ENCODE measurements at regions not wholly inside any gene's neighbourhood (a gene's known extent, or its start where the extent isn't known, plus 50 kb on each side); places are given as distances from the start of the nearest gene placed in this dataset.

- TF ChIP-seq EP300 (IDR thresholded peaks at IDR 0.05) (no peak), CTCF (IDR thresholded peaks at IDR 0.05) (no peak), POLR2A (IDR thresholded peaks at IDR 0.05) (no peak)
- Histone ChIP-seq H3K9me3 (no peaks in the 10 kb centered on the region), H3K4me1 (peaks cover 0 to 7% (median 0%) of the 10 kb centered on the region in 4 donors), H3K4me3 (no peak overlapping the region), H3K36me3 (no peaks in the 10 kb centered on the region), H3K27me3 (no peaks in the 10 kb centered on the region), H3K27ac (no peak overlapping the region)
- DNase-seq (ENCODE audit: low spot score in 2 of 2), result no peak
- WGBS, 2 donors, result 92% methylated on average over 4 of the region's 4 CpGs
Observed at GRCh38 chr1:232280910-232281309, 349.0 kb downstream of the SIPA1L2 start.

GRCh38 chr1:232279909-232280400 lies 350.0 kb downstream of the SIPA1L2 start:
- Histone ChIP-seq H3K36me3 (no peaks in the 10 kb centered on the region), H3K27me3 (no peaks in the 10 kb centered on the region), H3K27ac (no peak overlapping the region), H3K4me1 (peaks cover 0 to 7% (median 0%) of the 10 kb centered on the region in 4 donors), H3K9me3 (no peaks in the 10 kb centered on the region), H3K4me3 (no peak overlapping the region)
- WGBS, 2 donors, result 46 to 49% methylated on average over 3 of the region's 3 CpGs
- no peak for DNase-seq (ENCODE audit: low spot score in 2 of 2)
- TF ChIP-seq CTCF (IDR thresholded peaks at IDR 0.05) (no peak), EP300 (IDR thresholded peaks at IDR 0.05) (no peak), POLR2A (IDR thresholded peaks at IDR 0.05) (no peak)

- Histone ChIP-seq H3K27me3 (no peaks in the 10 kb centered on the region), H3K4me3 (no peak overlapping the region), H3K4me1 (peaks cover 0 to 3% (median 0%) of the 10 kb centered on the region in 4 donors), H3K27ac (no peak overlapping the region), H3K36me3 (no peaks in the 10 kb centered on the region), H3K9me3 (no peaks in the 10 kb centered on the region)
- TF ChIP-seq POLR2A (IDR thresholded peaks at IDR 0.05) (no peak), EP300 (IDR thresholded peaks at IDR 0.05) (no peak), CTCF (IDR thresholded peaks at IDR 0.05) (no peak)
- DNase-seq (ENCODE audit: low spot score in 2 of 2), result no peak
- WGBS, 2 donors, result 76 to 100% methylated on average over 1 of the region's 1 CpG
Observed at GRCh38 chr1:232278925-232279324, 351.0 kb downstream of the SIPA1L2 start.

GRCh38 chr1:232276651-232277050 lies 353.3 kb downstream of the SIPA1L2 start:
- peak overlapping the region in 1 of 4 donors; percentile 62 for H3K27ac ChIP-seq
- H3K27me3 ChIP-seq, result no peaks in the 10 kb centered on the region
- no peak overlapping the region for H3K4me3 ChIP-seq
- H3K9me3 ChIP-seq, result no peaks in the 10 kb centered on the region
- H3K4me1 ChIP-seq, result peaks cover 0 to 8% (median 2%) of the 10 kb centered on the region in 4 donors
- no peaks in the 10 kb centered on the region for H3K36me3 ChIP-seq
- WGBS, 2 donors, result 95 to 96% methylated on average over 1 of the region's 1 CpG
- TF ChIP-seq POLR2A (IDR thresholded peaks at IDR 0.05) (no peak), EP300 (IDR thresholded peaks at IDR 0.05) (no peak), CTCF (IDR thresholded peaks at IDR 0.05) (no peak)
- no peak for DNase-seq (ENCODE audit: low spot score in 2 of 2)

GRCh38 chr1:232274999-232275710 lies 354.8 kb downstream of the SIPA1L2 start:
- H3K27ac ChIP-seq, result no peak overlapping the region
- 82 to 87% methylated on average over 11 of the region's 11 CpGs for WGBS, 2 donors
- DNase-seq (ENCODE audit: low spot score in 2 of 2), result no peak
- H3K9me3 ChIP-seq, result no peaks in the 10 kb centered on the region
- H3K4me3 ChIP-seq, result no peak overlapping the region
- H3K36me3 ChIP-seq, result no peaks in the 10 kb centered on the region
- TF ChIP-seq CTCF (IDR thresholded peaks at IDR 0.05) (no peak), POLR2A (IDR thresholded peaks at IDR 0.05) (no peak), EP300 (IDR thresholded peaks at IDR 0.05) (no peak)
- peaks cover 0 to 8% (median 2%) of the 10 kb centered on the region in 4 donors for H3K4me1 ChIP-seq
- no peaks in the 10 kb centered on the region for H3K27me3 ChIP-seq
